Retinal pigment epithelial cell (primary cell): ENCODE measurements at regions not wholly inside any gene's neighbourhood (a gene's known extent, or its start where the extent isn't known, plus 50 kb on each side); places are given as distances from the start of the nearest gene placed in this dataset.

Experiments
- DNase-seq: peaks from one replicate; pipeline ENCODE4 v3.0.0-alpha.2; 2010; ENCODE audit warnings: low read depth
- H3K4me3 ChIP-seq: 2 replicates; pipeline ENCODE4 v1.5.1; 2011; ENCODE audit warnings: mild to moderate bottlenecking, low read length, control low read depth, moderate library complexity
- TF ChIP-seq, protein P1 (sequence below): conservative IDR thresholded peaks from 2 replicates; pipeline ENCODE4 v1.5.1; 2011; ENCODE audit warnings: low read depth, low read length, control low read depth, inconsistent platforms

DNA sequence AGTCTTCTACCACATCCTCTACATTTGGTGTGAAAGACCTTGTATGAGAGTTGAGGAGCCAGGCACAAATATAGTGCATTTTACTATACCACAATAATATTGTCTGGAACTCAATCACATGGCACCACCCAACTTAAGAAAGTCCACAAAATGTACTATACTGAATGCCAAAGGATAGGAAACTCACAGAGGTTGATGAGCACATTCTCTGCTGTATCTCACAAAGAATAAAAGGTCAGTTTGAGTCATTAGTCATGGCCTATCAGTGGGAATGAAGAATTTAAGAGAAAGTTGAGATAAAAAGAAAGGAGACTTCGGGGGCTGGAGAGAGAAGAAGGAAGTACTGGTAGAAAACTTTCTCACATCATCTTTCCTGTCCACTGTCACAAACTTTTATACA is 134.3 kb downstream of the RDH14 start:
- TF ChIP-seq, protein P1, sequence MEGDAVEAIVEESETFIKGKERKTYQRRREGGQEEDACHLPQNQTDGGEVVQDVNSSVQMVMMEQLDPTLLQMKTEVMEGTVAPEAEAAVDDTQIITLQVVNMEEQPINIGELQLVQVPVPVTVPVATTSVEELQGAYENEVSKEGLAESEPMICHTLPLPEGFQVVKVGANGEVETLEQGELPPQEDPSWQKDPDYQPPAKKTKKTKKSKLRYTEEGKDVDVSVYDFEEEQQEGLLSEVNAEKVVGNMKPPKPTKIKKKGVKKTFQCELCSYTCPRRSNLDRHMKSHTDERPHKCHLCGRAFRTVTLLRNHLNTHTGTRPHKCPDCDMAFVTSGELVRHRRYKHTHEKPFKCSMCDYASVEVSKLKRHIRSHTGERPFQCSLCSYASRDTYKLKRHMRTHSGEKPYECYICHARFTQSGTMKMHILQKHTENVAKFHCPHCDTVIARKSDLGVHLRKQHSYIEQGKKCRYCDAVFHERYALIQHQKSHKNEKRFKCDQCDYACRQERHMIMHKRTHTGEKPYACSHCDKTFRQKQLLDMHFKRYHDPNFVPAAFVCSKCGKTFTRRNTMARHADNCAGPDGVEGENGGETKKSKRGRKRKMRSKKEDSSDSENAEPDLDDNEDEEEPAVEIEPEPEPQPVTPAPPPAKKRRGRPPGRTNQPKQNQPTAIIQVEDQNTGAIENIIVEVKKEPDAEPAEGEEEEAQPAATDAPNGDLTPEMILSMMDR = no peak
- no peak for DNase-seq
- H3K4me3 ChIP-seq = no peak overlapping the region

DNA sequence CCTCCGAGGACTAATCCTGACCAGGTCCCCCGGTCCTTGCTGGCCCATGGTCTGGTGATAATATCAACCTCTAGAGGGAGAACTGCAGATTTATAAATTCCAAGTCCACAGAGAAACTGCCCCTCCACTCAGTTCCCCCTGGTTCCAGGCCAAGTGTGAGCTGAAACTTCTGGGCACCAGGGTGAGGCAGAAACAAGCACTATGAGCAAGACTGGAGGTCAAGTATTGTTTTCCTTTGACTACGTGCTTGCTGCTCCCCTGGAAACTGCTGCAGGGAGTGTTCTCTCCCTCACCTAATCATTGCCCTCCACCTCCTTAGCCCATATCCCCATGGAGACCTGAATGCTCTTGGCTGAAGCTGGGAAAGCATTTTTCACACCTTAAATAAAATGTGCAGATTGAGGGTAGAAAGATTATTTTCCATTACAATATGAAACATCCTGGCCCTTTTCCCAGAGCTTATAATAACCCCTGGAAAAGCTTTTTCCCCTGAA is 135.2 kb downstream of the RDH14 start:
- H3K4me3 ChIP-seq = no peak overlapping the region
- TF ChIP-seq, protein P1 = peak; percentile 12
- no peak for DNase-seq

DNA sequence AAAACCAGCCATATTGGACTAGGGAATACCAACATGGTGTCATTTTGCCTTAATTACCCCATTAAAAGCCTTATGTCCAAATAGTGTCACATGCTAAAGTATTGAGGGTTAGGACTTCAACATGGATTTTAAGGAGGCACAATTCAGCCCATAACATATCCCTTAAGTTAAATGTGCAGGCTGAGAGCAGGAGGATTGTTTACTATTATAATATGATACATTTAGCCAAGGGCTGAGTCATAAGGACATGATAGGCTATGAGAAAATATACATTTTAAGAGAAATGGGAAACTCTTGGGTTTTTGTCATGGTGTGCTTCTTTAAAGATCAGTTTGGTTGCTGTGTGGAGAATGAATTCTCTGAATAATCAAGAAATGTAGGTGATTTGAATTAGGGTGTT is 136.8 kb downstream of the RDH14 start:
- H3K4me3 ChIP-seq = no peak overlapping the region
- TF ChIP-seq, protein P1 = no peak
- no peak for DNase-seq

DNA sequence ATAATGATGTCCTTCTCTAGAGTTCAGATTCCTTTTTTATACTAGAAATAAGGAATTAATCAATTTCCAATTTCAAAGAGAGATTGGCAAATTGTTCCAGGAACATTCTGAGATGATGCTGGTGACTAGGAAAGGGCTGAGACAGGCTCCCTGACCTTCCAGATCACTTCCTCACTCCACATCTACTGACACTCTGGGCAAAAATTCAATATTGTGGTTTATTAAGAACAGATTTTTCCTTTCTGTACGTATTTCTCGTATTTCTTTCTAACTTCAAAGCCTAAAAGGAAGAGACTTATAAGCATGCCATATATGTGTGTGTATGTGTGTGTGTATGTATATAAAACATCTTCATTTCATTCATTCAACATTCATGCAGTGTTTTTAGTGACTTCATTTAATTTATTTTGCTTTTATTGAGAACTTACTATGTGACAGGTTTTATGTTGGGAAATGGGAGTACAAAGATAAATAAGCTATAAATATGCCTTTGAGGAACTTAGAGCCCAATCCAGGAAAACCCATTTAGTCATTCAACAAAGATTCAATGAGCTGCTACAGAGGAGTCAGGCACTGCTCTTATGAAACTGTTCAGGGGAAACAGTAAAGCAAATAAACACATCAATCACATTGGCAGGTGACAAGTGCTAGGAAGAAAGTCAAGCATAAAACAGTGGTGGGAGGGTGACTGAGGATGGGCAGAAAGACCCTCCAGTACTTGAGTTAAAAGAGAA is 137.9 kb downstream of the RDH14 start:
- TF ChIP-seq, protein P1 = no peak
- no peak overlapping the region for H3K4me3 ChIP-seq
- DNase-seq = no peak

DNA sequence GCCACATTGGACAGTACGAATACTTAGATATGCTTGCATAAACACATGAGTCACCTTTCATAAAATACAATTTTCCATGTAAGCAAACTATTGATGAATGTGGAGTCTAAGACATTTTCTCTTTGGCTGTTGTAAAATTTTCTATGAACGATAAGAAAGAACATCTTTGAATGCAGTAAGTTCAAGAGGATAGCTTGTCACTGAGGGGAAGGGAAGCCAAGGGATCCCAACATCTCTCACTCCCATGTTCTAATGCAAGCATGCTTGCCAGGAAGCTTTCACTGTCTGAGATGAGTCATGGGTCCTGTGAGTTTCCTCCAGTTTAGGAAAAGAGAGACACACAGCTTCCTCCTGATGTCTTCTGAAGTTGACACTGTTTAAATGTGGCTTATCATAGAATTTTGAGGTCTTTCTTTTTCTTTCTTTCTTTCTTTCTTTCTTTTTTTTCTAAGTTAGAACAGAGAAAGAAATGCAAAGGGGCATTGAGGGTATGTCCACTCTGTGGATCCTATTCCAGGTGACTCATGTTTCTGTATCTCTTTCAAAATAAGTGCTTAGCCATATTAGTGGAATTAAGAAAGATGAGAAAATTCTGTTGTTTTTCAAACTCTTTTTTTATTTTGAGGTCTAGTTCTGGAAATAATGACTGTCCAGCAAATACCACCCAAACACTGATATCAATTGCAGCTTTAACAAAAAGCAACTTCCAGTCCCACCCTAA is 146.6 kb downstream of the RDH14 start:
- TF ChIP-seq, protein P1 = no peak
- peak; percentile 23 for DNase-seq
- H3K4me3 ChIP-seq = no peak overlapping the region

DNA sequence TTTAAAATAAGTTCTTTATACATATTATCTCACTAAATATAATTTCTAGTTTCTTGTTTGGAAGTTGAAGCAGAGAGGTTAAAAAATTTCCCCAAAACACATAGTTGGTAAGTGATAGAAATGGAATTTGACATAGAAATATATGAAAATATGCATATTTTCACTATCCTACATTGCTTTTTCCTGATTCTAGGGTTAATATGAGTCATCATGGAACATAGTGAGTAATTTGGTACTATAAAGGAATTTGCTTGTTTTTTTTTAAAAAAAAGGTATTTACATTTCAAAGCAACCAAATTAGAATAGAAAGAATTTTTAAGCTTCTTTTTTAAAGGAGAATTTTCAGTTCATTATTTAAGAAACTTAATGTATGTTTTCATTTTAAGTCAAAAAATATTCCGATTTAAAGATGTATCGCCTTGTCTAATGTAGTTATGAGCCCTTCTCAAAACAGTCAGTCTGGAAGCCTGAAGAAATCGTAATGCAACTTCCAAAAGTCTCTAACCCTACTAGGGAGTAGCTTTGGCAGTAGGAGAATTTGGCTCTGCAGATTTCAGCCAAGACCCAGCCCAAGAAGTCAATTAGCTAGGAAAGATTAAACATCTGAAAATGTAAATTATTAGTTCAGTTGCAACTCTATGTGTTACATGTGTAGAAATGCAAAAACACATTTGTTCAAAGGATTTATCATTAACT is 147.3 kb downstream of the RDH14 start:
- H3K4me3 ChIP-seq = no peak overlapping the region
- TF ChIP-seq, protein P1 = no peak
- no peak for DNase-seq
